ENCODE measurements at regions not wholly inside any gene's neighbourhood (a gene's known extent, or its start where the extent isn't known, plus 50 kb on each side); places are given as distances from the start of the nearest gene placed in this dataset.
A peak's percentile ranks its signal among the peaks of the same experiment; 100 is the strongest.
"Not testable (repeated sequence)": the region's sequence is repeated elsewhere in the genome, so short reads cannot be mapped to it uniquely, and the experiment has no call there.

DNA sequence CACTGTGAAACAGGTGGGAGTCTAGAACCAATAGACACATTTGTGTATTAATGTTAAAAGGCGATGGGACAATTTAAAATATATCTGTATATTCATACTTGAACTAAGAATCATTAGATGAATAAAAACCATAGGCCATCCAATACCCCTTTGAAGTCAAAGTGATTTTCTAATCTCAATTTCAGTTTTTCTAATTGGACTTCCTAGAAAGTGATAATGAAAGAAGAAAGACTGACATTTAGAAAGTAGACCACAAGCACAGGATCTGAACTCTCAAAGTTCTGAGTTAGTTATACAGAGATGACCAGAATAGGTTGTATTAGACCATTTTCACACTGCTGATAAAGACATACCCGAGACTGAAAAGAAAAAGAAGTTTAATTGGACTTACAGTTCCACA is 412.8 kb upstream of the PIK3R1 start:
- DNase-seq = no peak

DNA sequence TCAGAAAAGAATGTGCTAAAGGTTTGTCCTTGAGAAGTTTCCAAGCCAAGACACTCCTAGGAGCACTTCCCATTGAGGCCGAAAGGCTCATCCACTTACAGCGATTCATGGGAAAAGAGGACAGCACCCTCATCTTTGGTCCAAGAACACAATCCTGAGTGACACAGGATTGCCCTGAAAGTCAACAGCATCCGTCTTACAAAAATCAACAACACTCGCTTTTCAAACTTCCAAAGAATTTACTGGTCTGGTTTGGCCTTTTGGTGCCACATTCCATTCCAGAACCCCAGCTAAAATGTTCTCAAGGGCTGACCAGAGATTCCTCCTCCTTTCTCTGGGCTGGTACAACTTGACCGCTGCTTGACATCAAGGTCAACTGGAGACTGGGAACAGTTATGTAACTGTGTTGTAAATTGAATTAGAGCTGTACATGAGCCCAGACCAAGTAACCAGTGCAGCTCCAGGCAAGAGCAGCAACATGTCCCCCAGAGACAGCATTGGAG is 415.8 kb upstream of the PIK3R1 start:
- DNase-seq = no peak

GRCh38 chr5:67798470-67798869 is 417.1 kb upstream of the PIK3R1 start:
- DNase-seq = not testable (repeated sequence)

GRCh38 chr5:67795781-67796477 is 419.6 kb upstream of the PIK3R1 start:
- no peak for DNase-seq

DNA sequence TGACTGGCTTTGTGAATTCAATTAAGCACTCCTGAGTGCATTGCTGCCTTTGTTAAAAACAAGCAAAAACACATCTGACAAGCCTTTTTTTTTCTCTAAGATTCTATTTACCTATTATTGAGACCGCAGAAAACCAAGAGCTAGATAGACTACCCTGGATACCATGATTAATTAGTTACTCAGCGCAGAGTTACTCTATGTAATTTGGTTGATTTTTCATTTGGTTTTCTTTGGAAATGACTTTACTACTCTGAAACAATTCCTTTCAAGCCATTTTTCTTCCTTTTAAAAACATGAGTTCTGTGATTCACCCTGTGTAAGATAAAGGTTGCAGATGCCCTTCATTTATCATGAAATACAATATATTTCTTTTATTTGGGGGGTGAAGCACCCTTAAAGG is 421.6 kb upstream of the PIK3R1 start:
- DNase-seq = no peak

DNA sequence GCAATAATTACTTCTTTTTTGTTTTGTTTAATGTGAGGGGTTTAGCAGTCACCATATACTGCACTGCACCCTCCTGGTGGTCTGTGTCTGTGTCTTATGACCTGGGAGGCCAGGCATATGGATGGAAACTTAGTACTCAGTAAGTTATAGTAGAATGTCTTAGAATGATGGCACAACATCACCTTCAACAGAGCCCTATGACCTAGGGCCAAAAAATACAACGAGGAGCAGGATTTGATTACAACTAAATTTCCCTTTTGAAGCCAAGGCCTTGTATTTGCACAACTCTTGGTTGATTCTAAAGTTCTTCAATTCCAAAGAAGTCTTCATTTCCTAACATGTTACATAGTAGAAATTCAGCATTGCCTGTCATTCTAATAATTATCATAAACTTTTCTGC is 422.1 kb upstream of the PIK3R1 start:
- DNase-seq = no peak

DNA sequence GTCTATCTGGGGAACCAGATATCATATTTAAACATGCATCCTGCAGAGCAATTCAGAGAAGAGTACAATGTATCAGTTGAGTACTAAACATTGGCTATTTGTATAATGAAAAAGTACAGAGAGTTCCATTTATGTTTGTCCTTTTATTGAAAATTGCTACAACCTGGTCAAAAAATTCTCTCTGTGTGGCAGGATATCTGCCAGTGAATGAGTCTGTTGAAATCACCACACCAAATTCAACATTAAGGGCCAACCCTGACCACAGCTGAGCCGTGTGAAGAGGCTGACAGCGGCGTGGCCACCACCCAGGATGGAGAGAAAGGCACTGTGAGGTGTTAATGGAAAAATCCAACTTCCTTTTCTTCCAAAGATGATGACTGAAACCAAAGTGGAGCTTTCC is 422.7 kb upstream of the PIK3R1 start:
- no peak for DNase-seq

DNA sequence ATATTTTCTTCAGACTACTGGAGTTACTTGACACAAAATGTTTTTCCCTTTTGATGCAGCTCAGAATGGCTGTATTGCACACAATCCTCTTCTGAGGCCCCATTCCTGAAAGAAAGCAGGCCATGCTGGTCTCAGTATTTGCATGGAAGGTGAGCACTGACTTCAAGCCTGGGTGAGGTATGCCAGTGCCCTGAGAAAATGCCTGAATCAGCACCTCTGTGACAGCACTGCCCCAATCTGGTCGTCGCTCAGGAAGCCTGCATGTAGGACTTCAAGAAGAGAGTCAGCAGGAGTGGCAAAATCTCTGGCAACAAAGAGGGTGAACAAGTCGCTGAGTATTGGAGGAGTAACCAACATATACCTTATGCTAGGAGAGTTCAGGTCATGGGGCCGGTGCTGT is 425.2 kb upstream of the PIK3R1 start:
- DNase-seq = no peak

DNA sequence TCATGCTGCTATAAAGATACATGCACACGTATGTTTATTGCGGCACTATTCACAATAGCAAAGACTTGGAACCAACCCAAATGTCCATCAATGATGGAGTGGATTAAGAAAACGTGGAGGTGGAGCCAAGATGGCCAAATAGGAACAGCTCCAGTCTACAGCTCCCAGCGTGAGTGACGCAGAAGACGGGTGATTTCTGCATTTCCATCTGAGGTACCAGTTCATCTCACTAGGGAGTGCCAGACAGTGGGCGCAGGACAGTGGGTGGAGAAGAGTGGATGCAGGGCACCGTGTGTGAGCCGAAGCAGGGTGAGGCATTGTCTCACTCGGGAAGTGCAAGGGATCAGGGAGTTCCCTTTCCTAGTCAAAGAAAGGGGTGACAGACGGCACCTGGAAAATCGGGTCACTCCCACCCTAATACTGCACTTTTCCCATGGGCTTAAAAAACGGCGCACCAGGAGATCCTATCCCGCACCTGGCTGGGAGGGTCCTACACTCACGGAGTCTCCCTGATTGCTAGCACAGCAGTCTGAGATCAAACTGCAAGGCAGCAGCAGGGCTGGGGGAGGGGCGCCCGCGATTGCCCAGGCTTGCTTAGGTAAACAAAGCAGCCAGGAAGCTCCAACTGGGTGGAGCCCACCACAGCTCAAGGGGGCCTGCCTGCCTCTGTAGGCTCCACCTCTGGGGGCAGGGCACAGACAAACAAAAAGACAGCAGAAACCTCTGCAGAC is 435.5 kb upstream of the PIK3R1 start:
- DNase-seq = peak; percentile 13

DNA sequence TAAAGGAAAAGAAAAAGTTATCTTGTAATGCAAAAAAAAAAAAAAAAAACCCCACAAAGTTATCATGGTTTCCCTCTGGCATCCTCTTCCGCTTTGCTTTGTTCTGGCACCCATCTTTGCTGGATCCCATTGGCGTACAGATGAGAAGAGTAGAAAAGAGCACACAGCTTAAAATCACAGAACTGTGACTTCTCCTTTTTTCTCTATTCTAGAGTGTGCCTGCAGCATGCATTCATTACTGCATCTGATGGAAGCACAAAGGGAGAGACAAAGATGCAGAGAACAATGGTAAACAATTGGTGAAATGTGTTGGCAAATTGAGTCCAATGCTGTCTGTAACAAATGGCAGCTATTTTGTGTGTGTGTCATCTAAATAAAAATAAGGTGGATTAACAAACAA is 440.8 kb upstream of the PIK3R1 start:
- DNase-seq = no peak

- DNase-seq = no peak
Observed at GRCh38 chr5:67774267-67774552, 441.3 kb upstream of the PIK3R1 start.

- DNase-seq = no peak
Observed at GRCh38 chr5:67773411-67774266, 441.9 kb upstream of the PIK3R1 start.

- DNase-seq = no peak
Observed at GRCh38 chr5:67771791-67772190, 443.8 kb upstream of the PIK3R1 start.

DNA sequence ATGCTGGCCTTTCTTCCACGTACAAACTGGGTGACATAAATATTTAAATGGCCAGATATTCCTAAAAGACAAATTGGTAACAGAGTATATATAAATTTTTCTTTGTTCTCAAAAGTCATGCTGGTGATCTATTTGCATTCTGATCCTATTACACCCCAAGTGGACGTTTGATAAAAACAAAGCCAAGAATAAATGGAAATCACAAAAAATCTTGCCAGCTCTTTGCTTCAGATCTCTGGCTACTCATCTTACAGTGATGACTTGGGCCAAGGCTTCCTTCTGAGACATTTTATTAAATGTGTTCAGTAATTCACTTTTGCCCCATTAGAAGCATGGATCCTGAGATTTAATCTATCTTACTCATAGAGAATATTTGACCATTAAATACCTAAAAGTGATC is 444.3 kb upstream of the PIK3R1 start:
- DNase-seq = no peak

- DNase-seq = no peak
Observed at GRCh38 chr5:67770431-67771025, 445.0 kb upstream of the PIK3R1 start.

DNA sequence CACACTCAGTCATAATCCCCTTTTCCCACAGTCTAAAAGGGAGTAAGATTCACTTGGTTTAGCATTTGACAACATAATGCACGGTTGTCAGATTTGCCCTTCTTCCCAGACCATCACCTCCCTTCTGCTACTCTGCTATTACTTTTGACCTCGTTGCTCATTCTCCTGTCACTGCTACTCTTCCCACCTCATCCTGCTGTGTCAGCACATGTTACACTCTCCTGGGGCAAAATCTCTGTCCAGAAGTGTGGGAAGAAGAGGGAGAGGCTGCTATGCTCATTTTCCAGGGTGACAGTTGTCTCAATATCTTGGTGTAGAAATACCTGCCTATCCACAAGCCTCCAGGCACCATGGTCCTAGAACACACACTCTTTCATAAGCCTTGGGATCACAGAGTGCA is 449.9 kb upstream of the PIK3R1 start:
- no peak for DNase-seq

DNA sequence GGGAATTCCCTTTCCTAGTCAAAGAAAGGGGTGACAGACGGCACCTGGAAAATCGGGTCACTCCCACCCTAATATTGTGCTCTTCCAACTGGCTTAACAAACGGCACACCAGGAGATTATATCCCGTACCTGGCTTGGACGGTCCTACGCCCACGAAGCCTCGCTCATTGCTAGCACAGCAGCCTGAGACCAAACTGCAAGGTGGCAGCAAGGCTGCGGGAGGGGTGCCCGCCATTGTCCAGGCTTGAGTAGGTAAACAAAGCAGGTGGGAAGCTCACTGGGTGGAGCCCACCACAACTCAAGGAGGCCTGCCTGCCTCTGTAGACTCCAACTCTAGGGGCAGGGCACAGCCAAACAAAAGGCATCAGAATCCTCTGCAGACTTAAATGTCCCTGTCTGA is 457.8 kb upstream of the PIK3R1 start:
- not testable (repeated sequence) for DNase-seq

DNA sequence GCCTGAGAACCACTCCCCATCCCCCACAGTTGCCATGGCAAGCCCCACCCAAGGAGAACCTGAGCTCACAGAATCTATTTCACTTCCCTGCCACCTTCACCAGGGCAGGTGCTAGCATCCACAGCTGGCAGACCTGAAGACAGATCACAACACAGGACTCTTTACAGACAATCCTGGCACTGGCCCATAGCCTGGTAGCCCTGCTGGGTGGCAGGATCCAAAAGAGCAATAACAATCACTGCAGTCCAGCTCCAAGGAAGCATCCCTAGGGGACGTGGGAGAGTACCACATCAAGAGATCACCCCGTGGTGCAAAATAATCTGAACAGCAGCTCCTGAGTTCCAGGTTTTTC is 463.2 kb upstream of the PIK3R1 start:
- DNase-seq = no peak

DNA sequence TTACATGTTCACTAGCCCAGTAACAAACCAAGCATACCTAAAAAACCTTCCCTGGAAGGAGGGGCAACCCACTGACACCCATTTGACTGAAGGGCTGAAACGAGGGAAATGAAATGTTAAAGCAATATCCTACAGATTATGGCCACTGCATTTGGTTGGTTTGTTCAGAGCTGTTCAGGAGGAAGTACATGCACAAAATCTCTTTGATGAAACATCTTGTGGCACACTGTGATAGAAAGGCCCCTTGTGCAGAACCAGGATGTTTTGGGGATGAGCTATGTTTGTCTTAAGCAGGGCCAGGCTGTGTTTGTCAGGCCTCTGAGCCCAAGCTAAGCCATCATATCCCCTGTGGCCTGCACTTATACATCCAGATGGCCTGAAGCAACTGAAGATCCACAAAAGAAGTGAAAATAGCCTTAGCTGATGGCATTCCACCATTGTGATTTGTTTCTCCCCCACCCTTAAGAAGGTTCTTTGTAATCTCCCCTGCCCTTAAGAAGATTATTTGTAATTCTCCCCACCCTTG is 467.3 kb upstream of the PIK3R1 start:
- peak; percentile 92 for DNase-seq

- DNase-seq = no peak
Observed at GRCh38 chr5:67747096-67747495, 468.5 kb upstream of the PIK3R1 start.

DNA sequence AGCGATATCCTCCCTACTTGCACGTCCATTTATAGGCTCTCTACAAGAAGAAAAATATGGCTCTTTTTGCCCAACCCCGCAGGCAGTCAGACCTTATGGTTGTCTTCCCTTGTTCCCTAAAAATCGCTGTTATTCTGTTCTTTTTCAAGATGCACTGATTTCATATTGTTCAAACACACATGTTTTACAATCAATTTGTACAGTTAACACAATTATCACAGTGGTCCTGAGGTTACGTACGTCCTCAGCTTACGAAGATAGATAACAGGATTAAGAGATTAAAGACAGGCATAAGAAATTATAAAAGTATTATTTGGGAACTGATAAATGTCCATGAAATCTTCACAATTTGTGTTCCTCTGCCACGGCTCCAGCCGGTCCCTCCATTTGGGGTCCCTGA is 468.9 kb upstream of the PIK3R1 start:
- DNase-seq = not testable (repeated sequence)

DNA sequence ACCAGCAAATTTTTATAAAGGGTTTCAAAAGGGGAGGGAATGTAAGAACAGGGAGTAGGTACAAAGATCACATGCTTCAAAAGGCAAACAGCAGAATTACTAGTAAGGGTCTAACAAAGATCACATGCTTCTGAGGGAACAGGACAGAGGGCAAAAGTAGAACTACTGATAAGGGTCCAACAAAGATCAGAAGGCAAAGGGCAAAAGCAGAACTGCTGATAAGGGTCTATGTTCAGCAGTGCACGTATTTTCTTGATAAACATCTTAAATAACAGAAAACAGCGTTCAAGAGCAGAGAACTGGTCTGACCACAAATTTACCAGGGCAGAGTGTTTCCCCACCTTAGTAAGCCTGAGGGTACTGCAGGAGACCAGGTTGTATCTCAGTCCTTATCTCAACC is 469.5 kb upstream of the PIK3R1 start:
- no peak for DNase-seq

GRCh38 chr5:67732921-67733320 is 482.6 kb upstream of the PIK3R1 start:
- no peak for DNase-seq
